ENCODE measurements at regions not wholly inside any gene's neighbourhood (a gene's known extent, or its start where the extent isn't known, plus 50 kb on each side); places are given as distances from the start of the nearest gene placed in this dataset.

DNA sequence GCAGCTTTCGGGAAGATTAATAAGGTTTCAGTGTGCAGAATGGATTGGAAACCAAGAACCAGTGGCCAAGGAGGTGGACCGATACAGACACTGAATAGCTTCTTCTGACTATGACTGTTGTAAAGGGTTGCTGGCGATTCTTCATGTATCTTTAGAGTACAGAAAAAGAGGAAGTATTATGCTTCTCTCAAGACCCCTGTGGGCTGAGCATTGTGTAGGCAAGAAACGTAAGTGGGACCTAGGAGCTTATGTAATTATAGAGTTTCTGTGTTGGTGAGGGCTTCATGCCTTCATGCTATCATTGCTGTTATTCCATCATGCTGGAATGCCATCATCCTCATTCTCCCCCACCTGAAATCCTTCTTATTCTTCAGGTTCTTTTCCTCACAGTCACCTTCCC is 105.4 kb upstream of the AKIRIN2 start:
- DNase-seq = no peak
- no peak for TF ChIP-seq GATA1 (IDR thresholded peaks at IDR 0.05; ENCODE audit: low read depth, low read length)
- TF ChIP-seq POLR2A (IDR thresholded peaks at IDR 0.05; ENCODE audit: low read length) = no peak

DNA sequence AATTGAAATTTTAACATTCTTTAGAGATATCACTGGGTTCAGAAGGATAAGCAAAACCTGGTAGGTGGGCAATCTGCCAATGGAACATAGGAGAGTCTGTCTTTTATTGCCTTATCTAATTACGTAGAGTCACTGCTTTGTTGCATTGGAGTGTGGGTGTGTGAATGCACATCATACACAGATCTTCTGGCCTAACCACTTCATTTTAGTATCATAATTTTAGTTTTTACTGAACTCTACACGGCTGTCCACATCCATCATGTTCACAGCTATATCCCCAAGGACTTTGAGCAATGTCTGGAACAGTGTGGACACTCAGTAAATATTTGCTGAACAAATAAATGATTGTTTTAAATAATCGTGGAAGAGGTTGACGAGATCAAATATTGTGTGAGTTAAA is 104.6 kb upstream of the AKIRIN2 start:
- DNase-seq = no peak
- TF ChIP-seq POLR2A (IDR thresholded peaks at IDR 0.05; ENCODE audit: low read length) (no peak), GATA1 (IDR thresholded peaks at IDR 0.05; ENCODE audit: low read depth, low read length) (no peak)

DNA sequence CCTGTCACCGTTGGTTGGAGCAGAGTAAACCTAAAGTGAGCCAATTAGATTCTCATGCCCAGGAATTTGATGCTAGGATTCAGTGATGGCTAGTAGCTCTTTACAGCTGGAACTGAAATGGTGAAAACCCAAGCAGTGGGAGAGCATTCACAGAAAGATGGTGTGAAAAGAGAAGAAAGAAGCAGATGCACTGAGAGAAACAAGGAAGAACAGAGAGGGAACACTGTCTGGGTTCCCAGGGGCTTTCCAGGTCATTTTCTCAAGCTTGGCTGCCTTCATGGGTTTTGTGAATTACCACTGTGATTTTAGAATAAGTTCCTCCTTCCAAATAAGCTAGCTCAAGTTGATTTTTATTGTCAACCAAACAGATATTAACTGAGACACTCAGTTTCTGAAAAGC is 104.1 kb upstream of the AKIRIN2 start:
- TF ChIP-seq GATA1 (IDR thresholded peaks at IDR 0.05; ENCODE audit: low read depth, low read length) (no peak), POLR2A (IDR thresholded peaks at IDR 0.05; ENCODE audit: low read length) (no peak)
- no peak for DNase-seq

DNA sequence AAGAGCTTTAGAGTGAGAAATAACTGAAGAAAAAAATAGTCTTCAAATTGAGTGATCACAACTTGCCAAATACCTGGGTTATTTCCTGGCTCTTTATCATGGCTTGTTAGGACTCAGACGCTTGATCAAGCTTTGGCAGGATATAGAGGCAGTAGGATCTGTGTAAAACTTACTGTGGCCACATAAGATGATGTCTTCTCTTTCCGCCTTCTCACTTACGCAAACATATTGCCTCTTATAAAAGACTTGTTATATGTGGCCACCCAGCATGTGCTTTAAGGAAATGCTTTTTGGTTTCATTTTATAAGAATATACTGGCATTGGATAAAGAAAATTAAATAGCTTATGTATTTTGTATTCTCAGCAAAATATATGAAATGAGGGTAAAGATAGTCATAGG is 101.8 kb upstream of the AKIRIN2 start:
- TF ChIP-seq POLR2A (IDR thresholded peaks at IDR 0.05; ENCODE audit: low read length) (no peak), GATA1 (IDR thresholded peaks at IDR 0.05; ENCODE audit: low read depth, low read length) (no peak)

DNA sequence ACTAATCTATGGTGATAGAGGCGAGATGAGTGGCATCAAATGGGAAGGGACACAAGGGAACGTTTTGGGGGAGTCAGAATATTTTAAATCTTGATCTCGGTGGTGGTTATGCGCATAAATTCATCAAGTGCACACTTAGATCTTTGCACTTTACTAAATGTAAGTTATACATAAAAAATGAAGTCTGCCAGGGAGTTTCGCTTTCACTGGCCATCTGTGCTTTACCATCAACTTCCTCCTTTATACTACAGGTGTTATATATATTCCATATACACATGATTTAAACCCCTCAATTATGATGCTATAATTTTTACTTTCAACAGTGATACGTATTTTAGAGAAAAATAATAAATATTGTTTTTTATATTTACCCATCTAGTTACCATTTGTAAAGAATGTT is 97.6 kb upstream of the AKIRIN2 start:
- no peak for TF ChIP-seq GATA1 (IDR thresholded peaks at IDR 0.05; ENCODE audit: low read depth, low read length)
- no peak for TF ChIP-seq POLR2A (IDR thresholded peaks at IDR 0.05; ENCODE audit: low read length)
- no peak for DNase-seq

More for the DNA sequence above, 101.8 kb upstream of the AKIRIN2 start:
- no peak for DNase-seq

DNA sequence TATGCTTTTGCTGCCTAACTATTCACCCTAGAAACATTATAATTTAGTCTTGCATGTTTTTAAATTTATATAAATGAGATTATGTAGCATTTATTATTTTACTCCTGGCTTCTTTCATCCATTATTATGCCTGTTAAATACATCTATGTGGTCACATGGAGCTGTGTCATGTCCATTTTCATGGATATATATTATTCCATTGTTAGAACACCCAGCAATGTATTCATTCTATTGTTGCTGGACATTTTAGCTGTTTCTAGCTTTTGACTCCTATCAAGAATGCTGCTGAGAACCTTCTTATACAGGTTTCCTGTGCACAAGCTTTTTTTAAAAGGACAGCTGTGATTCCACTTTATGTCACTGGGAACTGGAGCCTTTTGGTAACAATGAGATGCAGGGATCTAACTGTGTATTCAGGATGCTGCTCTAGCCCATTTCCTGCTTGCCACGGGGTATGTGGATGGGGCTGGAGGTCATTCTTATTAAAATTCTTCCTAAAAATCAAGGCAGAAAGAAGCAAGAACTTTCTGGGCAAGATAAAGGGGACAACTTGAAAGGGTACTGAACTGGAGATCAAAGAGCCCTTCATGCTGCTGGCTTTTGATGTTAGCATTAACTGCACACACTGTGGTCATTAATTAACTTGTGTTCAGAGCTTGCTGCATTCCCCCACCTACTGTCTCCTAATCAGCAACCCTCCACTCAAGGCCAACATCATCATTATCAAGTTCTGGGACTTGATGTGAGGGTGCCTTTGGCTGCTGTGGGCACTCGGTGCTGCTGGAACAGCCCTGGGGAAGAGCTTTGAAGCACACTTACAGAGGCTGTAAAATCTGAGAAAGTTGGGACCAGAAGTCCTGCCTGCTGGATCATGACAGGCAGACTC is 96.6 kb upstream of the AKIRIN2 start:
- TF ChIP-seq POLR2A (IDR thresholded peaks at IDR 0.05; ENCODE audit: low read length) (no peak), GATA1 (IDR thresholded peaks at IDR 0.05; ENCODE audit: low read depth, low read length) (no peak)
- DNase-seq = no peak

DNA sequence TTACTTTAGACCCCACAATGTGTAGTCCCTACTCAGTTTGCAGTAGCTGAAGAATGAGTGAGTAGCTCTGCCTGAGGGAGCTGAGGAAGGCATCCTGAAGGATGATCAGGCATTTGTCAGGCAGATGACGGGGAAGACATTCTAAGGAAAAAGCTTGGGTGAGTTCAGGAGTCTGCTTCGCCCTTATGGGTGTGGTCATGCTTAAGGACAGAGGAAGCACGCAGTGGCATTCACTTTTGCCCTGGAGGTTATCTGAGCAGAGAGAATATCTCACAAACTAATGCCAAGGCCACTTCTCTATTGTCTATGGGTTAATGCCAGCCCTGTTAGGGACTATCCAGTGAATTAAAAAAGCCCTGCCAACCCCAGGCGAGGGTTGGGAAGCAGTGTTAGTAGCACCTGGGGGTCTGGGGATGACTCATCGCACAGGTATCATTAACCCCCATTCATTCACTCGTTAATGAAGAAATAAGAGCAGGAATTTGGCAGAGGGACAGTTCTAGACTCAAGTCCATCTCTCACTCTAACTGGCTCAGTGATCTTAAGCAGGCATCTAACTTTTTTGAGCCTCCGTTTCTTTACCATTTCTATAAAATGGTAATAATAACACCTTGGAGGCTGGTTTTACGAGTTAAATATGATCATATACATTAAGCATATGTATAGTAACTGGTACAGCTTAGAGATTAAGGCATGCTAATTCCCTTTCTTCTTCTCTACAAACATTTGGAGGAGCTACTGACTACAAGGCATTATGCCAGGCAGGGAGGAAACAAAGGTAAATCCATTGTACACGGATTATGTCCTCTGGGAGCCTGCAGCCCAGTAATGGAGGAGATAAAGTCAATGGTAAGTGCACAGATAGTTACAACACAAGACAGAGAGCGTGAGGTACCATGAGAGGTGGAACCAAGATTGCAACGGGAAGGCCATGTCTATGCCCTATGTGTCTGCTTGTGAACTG is 93.2 kb upstream of the AKIRIN2 start:
- no peak for DNase-seq
- no peak for TF ChIP-seq GATA1 (IDR thresholded peaks at IDR 0.05; ENCODE audit: low read depth, low read length)
- no peak for TF ChIP-seq POLR2A (IDR thresholded peaks at IDR 0.05; ENCODE audit: low read length)

DNA sequence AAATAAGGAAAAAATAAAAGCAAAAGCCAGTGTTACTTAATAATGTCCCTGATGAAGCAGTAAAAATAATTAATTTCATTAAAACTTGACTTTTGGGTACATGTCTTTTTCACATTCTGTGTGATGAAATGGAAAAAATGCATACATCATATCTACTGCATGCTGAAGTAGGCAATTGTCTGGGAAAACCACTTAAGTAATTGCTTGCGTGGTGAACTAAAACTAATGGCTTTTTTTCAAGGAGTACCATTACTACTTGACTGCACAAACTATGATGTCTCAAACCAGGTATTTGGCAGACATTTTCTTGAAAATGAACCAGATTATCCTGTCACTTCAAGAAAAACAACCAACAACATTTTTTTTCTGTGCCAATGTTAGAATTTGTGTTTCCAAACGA is 91.3 kb upstream of the AKIRIN2 start:
- no peak for DNase-seq
- TF ChIP-seq POLR2A (IDR thresholded peaks at IDR 0.05; ENCODE audit: low read length) (no peak), GATA1 (IDR thresholded peaks at IDR 0.05; ENCODE audit: low read depth, low read length) (no peak)

DNA sequence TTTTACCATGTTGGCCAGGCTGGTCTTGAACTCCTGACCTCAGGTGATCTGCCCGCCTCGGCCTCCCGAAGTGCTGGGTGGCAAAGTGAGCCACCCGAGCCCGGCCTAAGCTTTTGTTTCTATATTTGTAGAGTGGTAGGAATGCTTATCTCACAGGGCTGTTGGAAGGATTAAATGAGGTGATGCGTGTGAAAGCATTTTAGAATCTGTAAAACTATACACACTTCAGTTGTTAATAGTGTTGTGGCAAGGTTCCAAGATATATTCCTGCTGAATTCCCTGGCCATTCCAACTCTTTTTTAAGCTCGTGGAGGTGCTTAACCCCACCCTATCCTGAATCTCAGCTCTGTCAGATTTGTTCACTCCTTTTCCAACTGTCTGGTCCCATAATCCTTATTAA is 89.9 kb upstream of the AKIRIN2 start:
- DNase-seq = no peak
- TF ChIP-seq POLR2A (IDR thresholded peaks at IDR 0.05; ENCODE audit: low read length) (no peak), GATA1 (IDR thresholded peaks at IDR 0.05; ENCODE audit: low read depth, low read length) (no peak)

DNA sequence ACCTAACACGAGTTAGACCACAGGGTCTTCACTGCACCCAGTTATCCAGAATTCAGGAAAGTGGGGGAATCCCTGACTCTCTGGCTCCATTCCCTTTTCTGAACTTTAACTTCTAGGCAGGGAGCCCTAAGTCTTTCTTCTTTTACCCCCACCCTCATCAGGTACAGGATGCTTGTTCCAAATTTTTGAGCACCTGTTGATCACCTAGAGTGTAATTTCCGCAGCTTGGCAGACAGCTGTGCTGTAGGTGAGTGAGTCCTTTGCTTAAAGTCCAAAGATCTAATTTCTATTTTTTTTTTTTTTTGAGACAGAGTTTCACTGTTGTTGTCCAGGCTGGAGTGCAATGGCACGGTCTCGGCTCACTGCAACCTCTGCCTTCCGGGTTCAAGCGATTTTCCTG is 89.5 kb upstream of the AKIRIN2 start:
- TF ChIP-seq GATA1 (IDR thresholded peaks at IDR 0.05; ENCODE audit: low read depth, low read length) (no peak), POLR2A (IDR thresholded peaks at IDR 0.05; ENCODE audit: low read length) (no peak)
- no peak for DNase-seq

DNA sequence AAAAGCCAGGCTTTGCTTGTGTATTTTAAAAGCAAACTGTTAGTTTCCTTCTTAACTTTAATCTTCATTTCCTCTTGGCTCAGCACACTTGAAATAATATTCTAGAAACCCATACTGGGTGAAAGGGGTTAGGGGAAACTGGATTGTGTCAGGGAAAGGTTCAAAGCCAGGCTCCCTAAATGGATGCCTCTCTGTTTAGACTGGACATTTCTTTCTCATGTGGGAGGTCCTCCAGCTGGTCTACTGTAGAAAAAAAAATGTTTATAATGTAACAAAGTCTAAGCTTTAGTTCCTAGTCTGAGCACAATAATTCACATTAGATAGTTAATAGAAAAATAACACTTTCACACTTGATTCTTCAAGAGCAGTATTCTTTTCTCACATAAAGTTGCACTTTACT is 89.0 kb upstream of the AKIRIN2 start:
- no peak for TF ChIP-seq GATA1 (IDR thresholded peaks at IDR 0.05; ENCODE audit: low read depth, low read length)
- TF ChIP-seq POLR2A (IDR thresholded peaks at IDR 0.05; ENCODE audit: low read length) = no peak
- DNase-seq = no peak

DNA sequence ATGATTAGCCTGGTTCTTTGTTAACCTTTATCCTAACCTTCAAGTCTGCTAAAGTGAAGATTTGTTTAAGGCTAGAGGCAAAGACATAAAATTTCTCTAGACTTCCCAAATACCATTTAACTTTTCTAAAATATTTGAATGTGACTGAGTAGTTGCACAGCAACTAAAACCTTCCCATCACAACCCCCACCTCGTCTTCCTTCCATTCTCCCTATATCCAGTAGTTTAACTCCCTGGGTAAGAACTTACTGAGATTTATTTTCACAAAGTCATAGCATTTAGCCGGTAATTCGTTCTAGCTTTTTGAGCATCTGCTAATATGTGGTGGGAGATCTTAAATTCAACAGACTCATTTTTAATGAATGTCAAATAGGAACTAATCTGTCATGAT is 87.9 kb upstream of the AKIRIN2 start:
- TF ChIP-seq GATA1 (IDR thresholded peaks at IDR 0.05; ENCODE audit: low read depth, low read length) (no peak), POLR2A (IDR thresholded peaks at IDR 0.05; ENCODE audit: low read length) (no peak)
- DNase-seq = no peak

DNA sequence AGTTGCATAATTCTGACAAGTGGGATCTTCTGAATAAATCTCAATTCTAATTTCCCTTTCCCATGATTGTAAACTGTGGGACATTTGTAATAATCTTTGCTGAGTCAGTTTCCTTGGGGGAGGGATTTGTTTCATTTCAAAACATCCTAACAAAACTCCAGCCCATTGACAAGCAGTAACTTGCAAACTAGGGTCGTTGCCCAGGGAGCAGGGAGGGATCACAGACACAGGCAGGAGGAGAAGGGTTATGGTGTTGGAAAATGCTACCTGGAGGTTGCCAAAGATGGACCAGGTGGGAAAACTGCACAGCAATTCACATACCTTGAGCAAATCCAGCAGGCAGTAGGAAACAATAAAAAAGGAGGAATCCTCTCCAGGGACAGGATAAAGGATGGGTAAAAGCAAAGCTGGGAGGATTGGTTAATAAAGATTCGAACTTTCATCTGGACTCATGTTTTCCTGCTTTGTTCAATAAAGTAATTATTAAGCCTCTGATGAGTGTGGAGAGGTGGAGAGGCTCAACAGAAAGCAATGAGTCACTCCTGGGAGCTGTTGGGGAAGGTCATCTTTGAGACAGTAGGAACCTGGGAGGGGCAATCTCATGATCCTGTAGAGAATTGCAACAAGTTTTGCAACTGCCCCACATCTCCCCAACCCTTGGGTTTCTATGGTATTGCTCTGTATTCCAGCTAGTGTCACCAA is 87.3 kb upstream of the AKIRIN2 start:
- DNase-seq = no peak
- no peak for TF ChIP-seq POLR2A (IDR thresholded peaks at IDR 0.05; ENCODE audit: low read length)
- no peak for TF ChIP-seq GATA1 (IDR thresholded peaks at IDR 0.05; ENCODE audit: low read depth, low read length)

DNA sequence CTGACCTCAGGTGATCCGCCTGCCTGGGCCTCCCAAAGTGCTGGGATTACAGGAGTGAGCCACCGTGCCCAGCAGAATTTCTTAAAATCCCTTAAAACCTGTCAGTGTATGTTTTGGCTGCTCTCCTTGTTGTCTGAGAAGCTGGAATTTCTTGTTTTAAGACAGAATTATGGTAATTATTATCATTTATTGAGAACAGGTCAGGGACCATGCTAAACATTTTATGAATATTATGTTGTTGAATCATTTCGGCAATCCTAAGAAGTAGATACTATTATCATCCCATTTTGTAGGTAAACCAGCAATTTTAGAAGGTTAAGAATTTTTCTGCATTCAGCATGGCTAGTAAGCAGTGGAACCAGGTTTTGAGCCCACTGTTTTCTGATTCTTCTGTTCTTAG is 86.1 kb upstream of the AKIRIN2 start:
- no peak for TF ChIP-seq POLR2A (IDR thresholded peaks at IDR 0.05; ENCODE audit: low read length)
- TF ChIP-seq GATA1 (IDR thresholded peaks at IDR 0.05; ENCODE audit: low read depth, low read length) = no peak
- DNase-seq = no peak

Data from erythroblast (primary cell).